ENCODE measurements at regions not wholly inside any gene's neighbourhood (a gene's known extent, or its start where the extent isn't known, plus 50 kb on each side); places are given as distances from the start of the nearest gene placed in this dataset.

- H3F3A ChIP-seq (ENCODE audit: insufficient read depth, low read length) = no peaks in the 10 kb centered on the region
- DNase-seq = no peak
- H3K79me2 ChIP-seq (ENCODE audit: low read length) = no peaks in the 10 kb centered on the region
- H3K4me1 ChIP-seq (ENCODE audit: low read length) = no peaks in the 10 kb centered on the region
- H3K27me3 ChIP-seq (replicated peaks; ENCODE audit: insufficient read depth, low read length) = no peaks in the 10 kb centered on the region
- TF ChIP-seq EZH2phosphoT487 (IDR thresholded peaks at IDR 0.05; ENCODE audit: low read length) (no peak), EZH2 (optimal IDR thresholded peaks at IDR 0.05; ENCODE audit: low read depth, low read length) (no peak)
- TF ChIP-seq, protein P1, sequence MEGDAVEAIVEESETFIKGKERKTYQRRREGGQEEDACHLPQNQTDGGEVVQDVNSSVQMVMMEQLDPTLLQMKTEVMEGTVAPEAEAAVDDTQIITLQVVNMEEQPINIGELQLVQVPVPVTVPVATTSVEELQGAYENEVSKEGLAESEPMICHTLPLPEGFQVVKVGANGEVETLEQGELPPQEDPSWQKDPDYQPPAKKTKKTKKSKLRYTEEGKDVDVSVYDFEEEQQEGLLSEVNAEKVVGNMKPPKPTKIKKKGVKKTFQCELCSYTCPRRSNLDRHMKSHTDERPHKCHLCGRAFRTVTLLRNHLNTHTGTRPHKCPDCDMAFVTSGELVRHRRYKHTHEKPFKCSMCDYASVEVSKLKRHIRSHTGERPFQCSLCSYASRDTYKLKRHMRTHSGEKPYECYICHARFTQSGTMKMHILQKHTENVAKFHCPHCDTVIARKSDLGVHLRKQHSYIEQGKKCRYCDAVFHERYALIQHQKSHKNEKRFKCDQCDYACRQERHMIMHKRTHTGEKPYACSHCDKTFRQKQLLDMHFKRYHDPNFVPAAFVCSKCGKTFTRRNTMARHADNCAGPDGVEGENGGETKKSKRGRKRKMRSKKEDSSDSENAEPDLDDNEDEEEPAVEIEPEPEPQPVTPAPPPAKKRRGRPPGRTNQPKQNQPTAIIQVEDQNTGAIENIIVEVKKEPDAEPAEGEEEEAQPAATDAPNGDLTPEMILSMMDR (IDR thresholded peaks at IDR 0.05; ENCODE audit: low read length) = no peak
- no peak overlapping the region for H2AFZ ChIP-seq (ENCODE audit: low read length)
- no peak overlapping the region for H3K27ac ChIP-seq (ENCODE audit: low read length)
- no peak overlapping the region for H3K4me3 ChIP-seq (ENCODE audit: low read length)
- no peak overlapping the region for H3K4me2 ChIP-seq (ENCODE audit: low read depth, low read length)
- no peaks in the 10 kb centered on the region for H4K20me1 ChIP-seq (ENCODE audit: insufficient read depth, low read length)
- H3K36me3 ChIP-seq (replicated peaks; ENCODE audit: insufficient read depth, low read length) = no peaks in the 10 kb centered on the region
- no peaks in the 10 kb centered on the region for H3K9me2 ChIP-seq (replicated peaks; ENCODE audit: insufficient read depth, low read length)
- no peaks in the 10 kb centered on the region for H3K9me3 ChIP-seq (replicated peaks; ENCODE audit: insufficient read depth, low read length)
- no peak overlapping the region for H3K9ac ChIP-seq (ENCODE audit: low read length)
Observed at GRCh38 chr3:76083992-76084391, 298.6 kb upstream of the ZNF717 start.

DNA sequence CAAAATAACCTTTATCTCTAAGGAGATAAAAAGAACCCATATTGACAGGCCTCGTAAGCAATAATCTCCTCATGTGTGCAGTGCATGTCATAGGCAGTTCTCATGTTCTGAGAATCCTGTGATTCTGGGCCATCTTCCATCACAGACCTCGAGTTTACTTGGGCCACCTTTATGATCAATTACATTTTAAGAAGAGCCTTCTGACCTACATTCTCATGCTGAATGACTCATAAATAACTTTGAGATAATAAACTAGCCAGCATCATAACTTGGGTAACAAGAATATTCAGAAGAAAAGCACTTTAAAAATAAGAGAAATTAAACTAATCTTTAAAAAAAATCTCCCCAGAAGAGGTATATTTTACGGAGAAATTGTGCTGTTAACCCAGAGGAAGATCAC lies 310.7 kb upstream of the ZNF717 start:
- no peaks in the 10 kb centered on the region for H3K9me3 ChIP-seq (replicated peaks; ENCODE audit: insufficient read depth, low read length)
- no peaks in the 10 kb centered on the region for H3F3A ChIP-seq (ENCODE audit: insufficient read depth, low read length)
- no peaks in the 10 kb centered on the region for H3K36me3 ChIP-seq (replicated peaks; ENCODE audit: insufficient read depth, low read length)
- TF ChIP-seq EZH2 (optimal IDR thresholded peaks at IDR 0.05; ENCODE audit: low read depth, low read length) = no peak
- TF ChIP-seq, protein P1 (IDR thresholded peaks at IDR 0.05; ENCODE audit: low read length) = no peak
- no peak for TF ChIP-seq EZH2phosphoT487 (IDR thresholded peaks at IDR 0.05; ENCODE audit: low read length)
- H3K27me3 ChIP-seq (replicated peaks; ENCODE audit: insufficient read depth, low read length) = no peaks in the 10 kb centered on the region
- H2AFZ ChIP-seq (ENCODE audit: low read length) = no peak overlapping the region
- no peak overlapping the region for H3K27ac ChIP-seq (ENCODE audit: low read length)
- no peaks in the 10 kb centered on the region for H4K20me1 ChIP-seq (ENCODE audit: insufficient read depth, low read length)
- no peaks in the 10 kb centered on the region for H3K9me2 ChIP-seq (replicated peaks; ENCODE audit: insufficient read depth, low read length)
- no peak overlapping the region for H3K4me3 ChIP-seq (ENCODE audit: low read length)
- H3K79me2 ChIP-seq (ENCODE audit: low read length) = no peaks in the 10 kb centered on the region
- no peaks in the 10 kb centered on the region for H3K4me1 ChIP-seq (ENCODE audit: low read length)
- no peak overlapping the region for H3K9ac ChIP-seq (ENCODE audit: low read length)
- no peak for DNase-seq
- no peak overlapping the region for H3K4me2 ChIP-seq (ENCODE audit: low read depth, low read length)

DNA sequence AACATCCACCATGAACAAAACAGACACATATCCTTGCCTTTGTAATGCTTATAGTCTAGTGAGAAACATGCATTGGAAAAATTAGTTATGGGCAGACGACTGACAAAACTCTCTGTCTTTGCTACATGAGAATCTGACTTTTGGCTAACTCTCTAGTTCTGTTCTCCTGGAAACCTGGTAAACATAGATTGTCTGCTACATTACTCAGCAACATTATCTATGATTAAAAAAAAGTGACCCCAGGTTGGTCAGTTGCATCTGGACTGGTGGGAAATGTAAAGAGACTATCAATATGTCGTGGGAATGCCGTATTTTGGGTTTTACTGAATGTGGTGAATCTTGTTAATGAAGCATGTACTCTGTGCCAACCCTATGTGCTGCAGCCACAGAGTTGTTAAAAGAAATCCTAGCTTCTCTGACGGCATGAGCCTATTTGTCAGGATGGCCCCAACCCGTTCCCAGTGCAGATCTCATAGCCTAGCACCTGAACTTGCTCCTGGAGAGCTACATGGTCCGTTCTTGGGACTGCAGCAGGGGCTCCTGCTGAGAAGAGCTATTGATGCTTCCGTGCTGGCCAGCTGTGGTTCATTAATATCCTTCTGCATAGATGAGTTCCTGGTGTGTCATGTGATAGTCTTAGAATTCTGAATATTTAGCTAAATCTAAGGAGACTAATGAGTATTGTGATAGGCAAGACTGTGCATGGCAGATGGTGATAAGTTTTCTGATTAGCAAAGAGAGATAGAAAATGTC lies 311.7 kb upstream of the ZNF717 start:
- Histone ChIP-seq H3K27ac (ENCODE audit: low read length) (no peak overlapping the region), H2AFZ (ENCODE audit: low read length) (no peak overlapping the region), H3K27me3 (replicated peaks; ENCODE audit: insufficient read depth, low read length) (no peaks in the 10 kb centered on the region)

More for the DNA sequence above, 311.7 kb upstream of the ZNF717 start:
- H3K4me2 ChIP-seq (ENCODE audit: low read depth, low read length) = no peak overlapping the region
- no peaks in the 10 kb centered on the region for H3K9me2 ChIP-seq (replicated peaks; ENCODE audit: insufficient read depth, low read length)
- H3K79me2 ChIP-seq (ENCODE audit: low read length) = no peaks in the 10 kb centered on the region
- H3K4me1 ChIP-seq (ENCODE audit: low read length) = no peaks in the 10 kb centered on the region
- H4K20me1 ChIP-seq (ENCODE audit: insufficient read depth, low read length) = no peaks in the 10 kb centered on the region
- TF ChIP-seq EZH2 (optimal IDR thresholded peaks at IDR 0.05; ENCODE audit: low read depth, low read length) (no peak), EZH2phosphoT487 (IDR thresholded peaks at IDR 0.05; ENCODE audit: low read length) (no peak)
- TF ChIP-seq, protein P1 (IDR thresholded peaks at IDR 0.05; ENCODE audit: low read length) = no peak
- no peaks in the 10 kb centered on the region for H3F3A ChIP-seq (ENCODE audit: insufficient read depth, low read length)
- no peak for DNase-seq
- H3K4me3 ChIP-seq (ENCODE audit: low read length) = no peak overlapping the region
- H3K9me3 ChIP-seq (replicated peaks; ENCODE audit: insufficient read depth, low read length) = no peaks in the 10 kb centered on the region
- no peaks in the 10 kb centered on the region for H3K36me3 ChIP-seq (replicated peaks; ENCODE audit: insufficient read depth, low read length)
- no peak overlapping the region for H3K9ac ChIP-seq (ENCODE audit: low read length)
